Thoracic aorta (tissue), 2 donors: ENCODE measurements at regions not wholly inside any gene's neighbourhood (a gene's known extent, or its start where the extent isn't known, plus 50 kb on each side); places are given as distances from the start of the nearest gene placed in this dataset.

Experiments
- ATAC-seq: fragments of 150-250 bp; one replicate; pipeline ENCODE4 v1.8.0; 2017; ENCODE audit warnings: low read depth; ENCODE audit not compliant: insufficient number of reproducible peaks, low FRiP score
- DNase-seq: peaks from one replicate; pipeline ENCODE4 v3.0.0-alpha.2; 2020; ENCODE audit warnings: low spot score
- H3K27ac ChIP-seq, 2 donors: fragments of 200-600 bp; sonication (generic); 1 replicate in 1 of 2; 2 replicates in 1 of 2; pipeline ENCODE4 v1.5.1; 2016; ENCODE audit warnings: mild to moderate bottlenecking in 2 of 2, moderate library complexity in 2 of 2
- H3K27me3 ChIP-seq: fragments of 200-600 bp; sonication (generic); replicated peaks from 2 replicates; pipeline ENCODE4 v1.6.0; 2016; ENCODE audit warnings: mild to moderate bottlenecking; ENCODE audit not compliant: insufficient read depth
- H3K36me3 ChIP-seq: fragments of 200-600 bp; sonication (generic); one replicate; pipeline ENCODE4 v1.5.1; 2016
- H3K4me1 ChIP-seq, 2 donors: fragments of 200-600 bp; sonication (generic); 1 replicate in 1 of 2; 2 replicates in 1 of 2; pipeline versions ENCODE4 v1.5.1 to v1.6.0; 2016; ENCODE audit warnings: low read depth in 2 of 2, mild to moderate bottlenecking in 1 of 2; ENCODE audit not compliant: control insufficient read depth in 1 of 2
- H3K4me3 ChIP-seq: fragments of 200-600 bp; sonication (generic); 2 replicates; pipeline ENCODE4 v1.5.1; 2016; ENCODE audit warnings: mild to moderate bottlenecking
- H3K9me3 ChIP-seq: fragments of 200-600 bp; sonication (generic); 2 replicates; pipeline ENCODE4 v1.5.1; 2016
- TF ChIP-seq, protein P1 (sequence below): fragments of 200-600 bp; sonication (generic); IDR thresholded peaks from one replicate; pipeline ENCODE4 v1.5.1; 2019; ENCODE audit warnings: antibody characterized with exemption

GRCh38 chrX:78545233-78545632 is 113.9 kb downstream of the RTL3 start:
- Histone ChIP-seq H3K9me3 (no peaks in the 10 kb centered on the region), H3K27ac (no peak overlapping the region), H3K4me1 (no peaks in the 10 kb centered on the region), H3K4me3 (no peak overlapping the region), H3K27me3 (no peaks in the 10 kb centered on the region), H3K36me3 (no peaks in the 10 kb centered on the region)
- TF ChIP-seq, protein P1, sequence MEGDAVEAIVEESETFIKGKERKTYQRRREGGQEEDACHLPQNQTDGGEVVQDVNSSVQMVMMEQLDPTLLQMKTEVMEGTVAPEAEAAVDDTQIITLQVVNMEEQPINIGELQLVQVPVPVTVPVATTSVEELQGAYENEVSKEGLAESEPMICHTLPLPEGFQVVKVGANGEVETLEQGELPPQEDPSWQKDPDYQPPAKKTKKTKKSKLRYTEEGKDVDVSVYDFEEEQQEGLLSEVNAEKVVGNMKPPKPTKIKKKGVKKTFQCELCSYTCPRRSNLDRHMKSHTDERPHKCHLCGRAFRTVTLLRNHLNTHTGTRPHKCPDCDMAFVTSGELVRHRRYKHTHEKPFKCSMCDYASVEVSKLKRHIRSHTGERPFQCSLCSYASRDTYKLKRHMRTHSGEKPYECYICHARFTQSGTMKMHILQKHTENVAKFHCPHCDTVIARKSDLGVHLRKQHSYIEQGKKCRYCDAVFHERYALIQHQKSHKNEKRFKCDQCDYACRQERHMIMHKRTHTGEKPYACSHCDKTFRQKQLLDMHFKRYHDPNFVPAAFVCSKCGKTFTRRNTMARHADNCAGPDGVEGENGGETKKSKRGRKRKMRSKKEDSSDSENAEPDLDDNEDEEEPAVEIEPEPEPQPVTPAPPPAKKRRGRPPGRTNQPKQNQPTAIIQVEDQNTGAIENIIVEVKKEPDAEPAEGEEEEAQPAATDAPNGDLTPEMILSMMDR: no peak
- DNase-seq: no peak
- no peak for ATAC-seq

- TF ChIP-seq, protein P1: no peak
- Histone ChIP-seq H3K4me3 (no peak overlapping the region), H3K36me3 (no peaks in the 10 kb centered on the region), H3K27me3 (no peaks in the 10 kb centered on the region), H3K4me1 (no peaks in the 10 kb centered on the region), H3K27ac (no peak overlapping the region), H3K9me3 (no peaks in the 10 kb centered on the region)
- ATAC-seq (no peak), DNase-seq (no peak)
These were observed 115.8 kb downstream of the RTL3 start for GRCh38 chrX:78543281-78543680.

DNA sequence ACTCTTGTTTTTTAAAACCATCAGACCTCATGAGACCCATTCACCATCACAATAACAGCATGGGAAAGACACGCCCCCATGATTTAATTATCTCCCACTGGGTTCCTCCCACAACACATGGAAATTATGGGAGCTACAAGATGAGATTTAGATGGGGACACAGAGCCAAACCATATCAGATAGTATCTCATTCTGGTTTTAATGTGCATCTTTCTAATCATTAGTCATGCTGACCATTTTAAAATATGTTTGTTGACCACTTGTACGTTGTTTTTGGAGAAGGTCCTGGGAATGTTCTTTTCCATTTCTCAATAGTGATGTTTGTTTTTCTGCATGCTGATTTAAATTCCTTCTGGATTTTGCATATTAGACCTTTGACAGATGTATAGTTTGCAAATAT is 119.0 kb downstream of the RTL3 start:
- Histone ChIP-seq H3K36me3 (no peaks in the 10 kb centered on the region), H3K27ac (no peak overlapping the region), H3K9me3 (no peaks in the 10 kb centered on the region), H3K27me3 (no peaks in the 10 kb centered on the region), H3K4me3 (no peak overlapping the region), H3K4me1 (peaks cover 0 to 3% of the 10 kb centered on the region in 2 donors)
- no peak for DNase-seq
- TF ChIP-seq, protein P1: no peak
- ATAC-seq: no peak

- DNase-seq: no peak
- Histone ChIP-seq H3K9me3 (no peaks in the 10 kb centered on the region), H3K36me3 (no peaks in the 10 kb centered on the region), H3K27ac (peak overlapping the region; percentile 38 to 52), H3K4me3 (no peak overlapping the region), H3K4me1 (peaks cover 2 to 28% of the 10 kb centered on the region in 2 donors), H3K27me3 (no peaks in the 10 kb centered on the region)
- TF ChIP-seq, protein P1: no peak
- ATAC-seq: no peak
These were observed 124.9 kb downstream of the RTL3 start for GRCh38 chrX:78534221-78534620.

DNA sequence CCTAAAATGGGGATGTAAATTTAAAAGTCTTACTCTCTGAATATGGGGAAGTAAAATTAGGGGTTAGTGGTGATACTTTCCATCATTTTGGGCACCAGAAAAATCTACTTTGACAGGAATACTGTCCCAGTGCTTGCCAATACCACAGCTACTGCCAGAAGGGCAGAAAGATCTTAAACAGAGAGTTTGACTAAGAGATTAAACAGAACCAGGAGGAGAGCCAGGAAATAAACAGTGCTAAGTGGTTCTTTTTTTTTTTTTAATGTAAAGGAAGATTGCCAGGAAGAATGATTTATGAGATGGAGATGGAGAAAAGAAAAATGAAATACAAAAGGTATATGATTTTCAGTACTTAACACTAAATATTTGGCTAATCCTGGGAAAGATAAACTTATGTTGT is 126.8 kb downstream of the RTL3 start:
- TF ChIP-seq, protein P1: no peak
- Histone ChIP-seq H3K36me3 (no peaks in the 10 kb centered on the region), H3K9me3 (no peaks in the 10 kb centered on the region), H3K27ac (peak overlapping the region in 1 of 2 donors; percentile 35), H3K4me1 (peaks cover 2 to 28% of the 10 kb centered on the region in 2 donors), H3K4me3 (no peak overlapping the region), H3K27me3 (no peaks in the 10 kb centered on the region)
- DNase-seq: no peak
- ATAC-seq: no peak
